HG03571 (cell line): ENCODE measurements at regions not wholly inside any gene's neighbourhood (a gene's known extent, or its start where the extent isn't known, plus 50 kb on each side); places are given as distances from the start of the nearest gene placed in this dataset.

Experiments
- ATAC-seq: cut with Tn5 transposase; IDR thresholded peaks from one replicate; pipeline ENCODE4 v1.9.1; 2021; ENCODE audit not compliant: unreplicated experiment

- ATAC-seq, result no peak
These were observed 97.7 kb upstream of the IER5L start for GRCh38 chr9:129275626-129276247.

DNA sequence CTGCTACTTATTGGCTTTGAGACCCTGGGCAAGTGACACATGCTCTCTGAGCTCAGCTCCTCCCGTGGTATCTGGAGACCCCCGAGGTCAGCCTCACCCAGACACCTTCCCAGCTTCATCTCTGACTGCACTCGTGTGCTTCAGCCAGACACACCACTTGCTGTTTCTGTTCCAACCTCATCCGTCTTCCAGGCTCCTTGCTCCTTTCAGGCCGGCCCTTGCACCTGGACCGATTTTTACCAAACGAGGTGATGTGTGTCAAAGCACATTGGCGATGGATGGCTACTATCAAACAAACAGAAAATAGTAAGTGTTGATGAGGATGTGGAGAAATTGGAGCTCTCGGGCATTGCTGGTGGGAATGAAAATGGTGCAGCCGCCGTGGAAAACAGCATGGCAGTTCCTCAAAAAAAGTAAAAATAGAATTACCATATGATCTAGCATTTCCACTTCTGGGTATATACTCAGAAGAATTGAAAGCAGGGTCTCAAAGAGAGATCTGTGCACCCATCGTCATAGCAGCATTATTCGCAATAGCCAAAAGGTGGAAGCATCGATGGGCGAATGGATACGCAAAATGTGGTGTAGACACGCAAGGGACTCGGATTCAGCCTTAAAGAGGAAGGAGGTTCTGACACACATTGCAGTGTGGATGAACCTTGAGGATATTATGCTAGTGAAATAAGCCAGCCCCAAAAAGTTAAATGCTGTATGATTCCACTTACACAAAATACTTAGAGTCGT lies 96.1 kb upstream of the IER5L start:
- ATAC-seq, result no peak

DNA sequence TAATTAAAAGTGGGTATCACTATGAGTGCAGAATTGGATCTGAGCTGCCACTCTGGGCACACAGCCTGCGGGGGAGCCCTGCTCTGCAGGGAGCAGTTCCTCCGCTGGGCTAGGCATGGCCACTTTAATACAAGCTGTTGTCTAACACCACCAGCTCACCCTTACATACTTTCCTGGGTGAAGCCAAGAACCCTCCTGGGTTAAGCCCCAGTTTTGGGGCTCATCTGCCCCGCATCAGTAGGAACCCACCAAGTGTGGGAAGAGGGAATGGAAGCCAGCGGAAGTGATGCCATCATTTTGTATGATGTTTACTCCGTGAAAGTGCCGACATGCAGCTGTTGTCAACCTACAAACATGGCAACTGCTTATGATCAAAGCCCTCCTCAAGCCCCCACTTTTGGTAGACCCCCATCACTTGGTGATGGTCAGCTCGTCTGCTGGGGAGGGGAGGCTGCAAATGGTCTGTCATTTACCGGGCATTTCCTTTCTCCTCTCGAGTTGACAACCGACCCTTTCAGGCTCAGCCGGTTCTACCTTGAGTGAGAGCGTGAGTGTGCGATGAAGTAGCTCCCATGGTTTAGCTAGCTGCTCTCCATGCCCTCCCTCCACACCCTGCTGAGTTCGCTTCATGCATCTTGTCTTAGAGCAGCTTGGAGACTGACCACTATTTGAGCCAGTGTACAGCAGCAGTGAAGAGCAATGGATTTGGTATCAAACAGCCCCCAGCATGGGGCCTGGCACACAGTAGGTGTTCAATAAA lies 95.3 kb upstream of the IER5L start:
- ATAC-seq, result no peak

DNA sequence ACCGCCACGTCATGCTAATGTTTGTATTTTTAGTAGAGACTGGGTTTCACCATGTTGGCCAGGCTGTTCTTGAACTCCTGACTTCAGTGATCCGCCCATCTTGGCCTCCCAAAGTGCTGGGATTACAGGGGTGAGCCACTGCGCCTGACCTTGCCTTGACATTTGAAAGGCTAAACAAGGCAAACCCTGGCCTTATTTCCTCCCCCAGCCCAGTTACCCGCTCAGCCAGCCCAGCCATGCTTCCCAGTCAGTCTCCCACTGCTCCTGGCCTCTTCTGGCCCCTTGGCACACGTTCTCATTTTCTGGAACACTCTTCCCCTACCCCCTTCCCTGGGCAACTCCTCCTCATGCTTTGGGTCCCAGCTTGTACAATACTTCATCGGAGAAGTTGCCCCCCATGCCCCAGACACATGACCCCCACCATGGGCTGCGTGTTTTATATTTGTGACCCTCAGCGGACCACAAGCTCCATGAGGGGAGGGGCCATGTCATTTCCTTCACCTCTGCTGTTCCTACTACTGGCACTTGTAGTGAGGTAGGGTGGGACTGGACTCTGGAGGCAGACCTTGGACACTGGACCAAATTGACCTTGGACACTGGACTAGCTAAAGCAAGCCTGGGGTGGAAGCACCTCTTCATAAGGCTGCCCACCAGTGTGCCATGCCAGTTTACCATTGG lies 94.4 kb upstream of the IER5L start:
- no peak for ATAC-seq

- ATAC-seq, result peak; percentile 54
These were observed 92.9 kb upstream of the IER5L start for GRCh38 chr9:129270903-129271431.

- ATAC-seq, result peak; percentile 49
These were observed 92.1 kb upstream of the IER5L start for GRCh38 chr9:129270205-129270604.

GRCh38 chr9:129267141-129267540 lies 89.1 kb upstream of the IER5L start:
- ATAC-seq, result no peak

- no peak for ATAC-seq
These were observed 88.5 kb upstream of the IER5L start for GRCh38 chr9:129266536-129266935.

DNA sequence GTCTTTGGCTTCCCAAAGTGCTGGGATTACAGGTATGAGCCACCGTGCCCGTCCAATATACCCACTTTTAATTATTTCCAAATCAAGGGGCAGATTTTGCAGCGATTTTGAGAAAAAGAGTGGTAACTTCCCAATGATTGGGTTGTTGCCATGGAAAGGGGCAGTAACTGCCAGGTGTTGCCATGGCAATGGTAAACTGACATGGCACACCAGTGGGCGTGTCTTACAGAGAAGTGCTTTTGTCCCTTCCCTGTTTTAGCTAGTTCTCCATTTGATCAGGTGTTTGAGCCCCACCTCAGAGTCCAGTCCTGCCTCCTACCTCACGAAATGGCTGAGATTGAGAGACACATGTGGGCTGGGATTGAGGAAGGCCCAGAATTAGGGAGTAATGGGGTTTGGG lies 86.3 kb upstream of the IER5L start:
- no peak for ATAC-seq

GRCh38 chr9:129263836-129264235 lies 85.8 kb upstream of the IER5L start:
- no peak for ATAC-seq

DNA sequence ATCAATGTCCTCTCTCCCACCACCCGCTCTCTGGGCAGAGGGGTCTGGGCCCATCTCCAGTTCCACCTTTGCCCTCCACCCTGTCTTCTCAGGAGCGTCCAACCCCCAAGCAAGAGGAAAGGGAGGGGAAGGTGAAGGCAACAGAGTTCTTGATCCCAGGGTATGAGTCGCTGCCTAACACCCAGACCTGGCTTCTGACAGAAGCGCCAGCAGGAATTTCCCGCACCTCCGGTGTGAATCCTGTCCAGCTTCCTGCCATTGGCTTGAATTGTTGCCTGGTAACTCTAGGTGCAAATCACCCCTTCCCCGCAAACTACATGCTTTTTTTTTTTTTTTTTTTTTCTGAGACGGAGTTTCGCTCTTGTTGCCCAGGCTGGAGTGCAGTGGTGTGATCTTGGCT lies 84.2 kb upstream of the IER5L start:
- ATAC-seq, result no peak

DNA sequence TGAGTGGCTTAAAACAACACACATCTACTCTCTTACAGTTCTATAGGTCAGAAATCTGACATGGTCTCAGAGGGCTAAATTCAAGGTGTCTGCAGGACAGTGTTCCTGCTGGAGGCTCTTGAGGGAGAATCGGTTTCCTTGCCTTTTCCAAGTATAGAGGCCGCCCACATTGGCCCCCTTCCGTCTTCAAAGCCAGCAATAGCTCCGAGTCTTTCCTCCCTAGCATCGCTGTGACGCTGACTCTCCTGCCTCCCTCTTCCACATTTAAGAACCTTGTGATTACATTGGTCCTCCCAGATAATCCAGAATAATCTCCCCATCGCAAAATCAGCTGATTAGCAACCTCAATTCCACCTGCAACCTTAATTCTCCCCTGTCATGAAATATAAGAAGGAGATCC lies 81.3 kb upstream of the IER5L start:
- no peak for ATAC-seq

DNA sequence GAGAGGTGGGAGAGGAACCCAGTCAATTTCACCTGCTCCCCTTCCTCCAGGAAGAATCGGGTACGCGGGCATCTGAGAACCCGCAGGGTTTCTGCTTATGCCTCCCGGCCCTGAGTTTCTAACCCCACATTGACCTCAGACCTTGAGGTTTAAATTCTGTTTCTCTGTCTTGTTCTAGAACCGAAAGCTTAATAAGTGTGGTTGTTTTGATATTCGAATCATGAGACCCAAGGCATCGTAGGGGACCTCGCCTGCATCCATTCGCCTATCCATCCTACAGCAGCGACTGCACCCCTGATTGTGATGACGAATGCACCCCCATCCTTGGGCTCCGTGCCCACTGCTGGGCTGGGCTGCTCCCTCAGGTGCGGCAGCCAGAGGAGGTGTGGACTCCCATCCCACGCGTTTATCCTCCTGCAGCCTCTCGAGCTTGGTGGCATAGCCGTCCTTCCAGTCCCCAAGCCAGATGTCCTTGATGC lies 80.8 kb upstream of the IER5L start:
- ATAC-seq, result no peak

- ATAC-seq, result no peak
These were observed 80.2 kb upstream of the IER5L start for GRCh38 chr9:129258124-129258822.

DNA sequence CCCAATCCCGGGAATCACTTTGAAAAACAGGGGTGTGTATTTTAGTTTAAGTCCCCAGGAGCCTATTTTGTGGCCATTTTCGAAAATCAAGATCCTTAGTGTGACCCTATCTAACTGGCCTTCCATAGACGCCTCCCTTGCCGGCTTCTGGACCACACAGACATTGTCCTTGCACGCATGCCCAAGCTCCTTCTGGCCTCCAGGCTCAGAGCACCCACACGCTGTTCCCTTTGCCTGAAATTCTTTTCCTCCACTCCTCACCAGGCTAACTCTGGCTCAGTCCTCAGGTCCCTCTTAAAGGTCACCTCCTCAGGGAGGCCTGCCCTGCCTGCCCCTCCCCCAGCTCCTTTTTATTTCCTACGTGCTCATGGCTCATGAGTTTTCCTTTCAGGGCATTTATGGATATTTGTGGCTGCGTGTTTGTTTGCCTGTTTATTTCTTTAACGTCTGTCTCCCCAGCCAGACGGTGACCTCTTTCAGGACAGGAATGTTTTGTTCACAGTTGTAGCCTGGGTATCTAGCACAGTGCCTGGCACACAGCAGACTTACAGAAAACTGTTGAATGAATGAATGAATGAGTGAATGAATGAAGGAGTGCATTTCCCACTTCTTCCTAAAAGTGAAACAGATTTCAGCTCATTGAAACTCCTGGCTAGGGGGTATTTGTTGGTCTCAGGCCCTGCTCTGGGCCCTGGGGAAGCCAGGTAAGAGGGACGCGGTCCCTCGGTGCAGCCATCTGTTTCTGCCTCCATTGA lies 79.1 kb upstream of the IER5L start:
- ATAC-seq, result no peak

DNA sequence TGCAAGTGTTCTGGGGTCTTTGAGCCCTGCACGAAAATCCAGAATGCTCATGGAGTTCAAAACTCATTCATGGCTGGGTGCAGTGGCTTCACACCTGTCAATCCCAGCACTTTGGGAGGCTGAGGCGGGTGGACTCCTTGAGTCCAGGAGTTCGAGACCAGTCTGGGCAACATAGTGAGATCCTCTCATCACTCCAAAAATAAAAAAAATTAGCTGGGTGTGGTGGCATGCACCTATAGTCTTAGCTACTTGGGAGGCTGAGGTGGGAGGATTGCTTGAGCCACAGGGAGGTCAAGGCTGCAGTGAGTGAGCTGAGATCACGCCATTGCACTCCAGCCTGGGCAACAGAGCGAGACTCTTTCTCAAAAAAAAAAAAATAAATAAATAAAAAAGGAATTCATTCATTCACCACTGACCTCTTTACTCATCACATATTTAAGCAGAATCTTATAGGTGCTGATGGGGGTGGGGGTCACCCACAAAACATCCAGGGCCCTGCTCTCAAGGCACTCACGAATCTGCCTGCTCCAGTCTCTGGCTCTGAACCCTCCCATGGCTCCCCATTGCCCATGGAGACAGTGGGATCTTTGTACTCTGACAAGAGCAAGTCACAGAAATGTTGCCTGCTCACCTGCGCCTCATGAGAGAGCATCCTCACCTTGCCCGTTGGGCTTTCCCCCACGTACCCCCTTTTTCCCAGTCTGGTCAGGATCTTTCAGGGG lies 76.7 kb upstream of the IER5L start:
- no peak for ATAC-seq

DNA sequence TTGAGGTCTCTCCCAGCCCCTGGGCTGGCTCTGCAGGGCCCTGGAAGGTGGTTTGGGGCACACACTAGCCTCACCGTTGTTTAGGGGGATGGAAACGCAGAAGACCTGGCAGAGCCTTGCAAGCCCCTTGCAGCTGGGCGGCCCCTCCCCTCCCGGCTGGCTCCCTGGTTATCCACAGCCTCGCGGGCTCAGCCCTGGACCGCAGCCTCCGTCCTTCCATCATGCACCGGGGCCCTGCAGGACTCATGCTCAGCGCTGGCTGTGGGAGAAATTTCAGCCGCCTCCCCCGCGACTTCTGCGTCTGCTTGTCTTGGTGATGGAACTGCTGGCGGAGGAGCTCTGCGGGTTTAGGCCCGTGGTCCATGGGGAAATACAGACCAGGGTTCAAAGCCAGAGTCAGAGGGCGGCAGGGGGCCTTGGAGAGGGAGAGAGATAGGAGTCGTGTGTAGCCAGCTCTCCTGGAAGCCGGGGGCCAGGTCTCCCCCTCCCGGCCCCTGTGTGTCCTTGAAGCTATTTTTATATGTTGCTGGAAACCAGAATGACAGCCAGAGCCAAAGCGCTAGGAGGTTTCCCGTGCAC lies 75.8 kb upstream of the IER5L start:
- no peak for ATAC-seq

- no peak for ATAC-seq
These were observed 75.1 kb upstream of the IER5L start for GRCh38 chr9:129252937-129253802.
